SK-N-SH treated with all-trans-retinoic acid at 6 μM for 48 hours (cell line): ENCODE measurements at regions not wholly inside any gene's neighbourhood (a gene's known extent, or its start where the extent isn't known, plus 50 kb on each side); places are given as distances from the start of the nearest gene placed in this dataset.

Experiments used
- ATAC-seq: fragments of 200-7000 bp; cut with Tn5 transposase; 3 replicates; pipeline ENCODE4 v1.9.1; 2020; ENCODE audit warnings: mild to moderate bottlenecking, moderate library complexity
- ARNTL ChIP-seq: fragments of 450-650 bp; formaldehyde crosslinking; IDR thresholded peaks from 2 replicates; pipeline ENCODE4 v1.5.0; 2020; ENCODE audit warnings: low read depth, mild to moderate bottlenecking, moderate library complexity, borderline replicate concordance
- BACH2 ChIP-seq: fragments of 250-450 bp; sonication (Bioruptor Pico); IDR thresholded peaks from 2 replicates; pipeline ENCODE4 v1.9.0; 2021; ENCODE audit warnings: mild to moderate bottlenecking, borderline replicate concordance
- ESRRG ChIP-seq: fragments of 250-450 bp; sonication (Bioruptor Pico); IDR thresholded peaks from 2 replicates; pipeline ENCODE4 v1.6.1; 2021; ENCODE audit warnings: mild to moderate bottlenecking
- GLIS3 ChIP-seq: fragments of 250-450 bp; sonication (Bioruptor Pico); IDR thresholded peaks from 2 replicates; pipeline ENCODE4 v1.5.0; 2020; ENCODE audit warnings: mild to moderate bottlenecking, moderate library complexity
- ISL1 ChIP-seq: fragments of 250-450 bp; sonication (Bioruptor Pico); IDR thresholded peaks from 2 replicates; pipeline ENCODE4 v2.1.2; 2022; ENCODE audit warnings: mild to moderate bottlenecking, moderate library complexity
- OSR1 ChIP-seq: fragments of 250-450 bp; sonication (Bioruptor Pico); IDR thresholded peaks from 2 replicates; pipeline ENCODE4 v1.8.0; 2022; ENCODE audit warnings: moderate library complexity, mild to moderate bottlenecking, inconsistent platforms
- RARB ChIP-seq: fragments of 250-450 bp; sonication (Bioruptor Pico); IDR thresholded peaks from 2 replicates; pipeline ENCODE4 v1.8.0; 2021; ENCODE audit warnings: mild to moderate bottlenecking, moderate library complexity
- SNAI2 ChIP-seq: fragments of 250-450 bp; sonication (Bioruptor Pico); IDR thresholded peaks from 2 replicates; pipeline ENCODE4 v1.5.0; 2020; ENCODE audit warnings: mild to moderate bottlenecking, moderate library complexity
- TOX ChIP-seq: fragments of 250-450 bp; sonication (Bioruptor Pico); IDR thresholded peaks from 2 replicates; pipeline ENCODE4 v1.8.0; 2021; ENCODE audit warnings: mild to moderate bottlenecking, moderate library complexity, borderline replicate concordance
- ZC3H10 ChIP-seq: fragments of 250-450 bp; sonication (Bioruptor Pico); IDR thresholded peaks from 2 replicates; pipeline ENCODE4 v1.5.1; 2021; ENCODE audit warnings: mild to moderate bottlenecking, moderate library complexity
- ZFP3 ChIP-seq: fragments of 250-450 bp; sonication (Bioruptor Pico); IDR thresholded peaks from 2 replicates; pipeline ENCODE4 v1.5.0; 2020; ENCODE audit warnings: mild to moderate bottlenecking, moderate library complexity
- ZFP30 ChIP-seq: fragments of 450-650 bp; formaldehyde crosslinking; IDR thresholded peaks from 2 replicates; pipeline ENCODE4 v1.5.0; 2022; ENCODE audit warnings: mild to moderate bottlenecking, moderate library complexity
- ZNF565 ChIP-seq: fragments of 450-650 bp; formaldehyde crosslinking; conservative IDR thresholded peaks from 2 replicates; pipeline ENCODE4 v1.5.0; 2020; ENCODE audit warnings: low read depth, mild to moderate bottlenecking, moderate library complexity
- ZNF70 ChIP-seq: fragments of 450-650 bp; formaldehyde crosslinking; IDR thresholded peaks from 2 replicates; pipeline ENCODE4 v1.5.0; 2020; ENCODE audit warnings: mild to moderate bottlenecking, moderate library complexity
- TF ChIP-seq, protein P1 (sequence below): fragments of 250-450 bp; sonication (Bioruptor Pico); IDR thresholded peaks from 2 replicates; pipeline ENCODE4 v1.8.0; 2021; ENCODE audit warnings: low read depth, mild to moderate bottlenecking, moderate library complexity, borderline replicate concordance
- TF ChIP-seq, protein P2 (sequence below): fragments of 250-450 bp; sonication (Bioruptor Pico); IDR thresholded peaks from 2 replicates; pipeline ENCODE4 v1.5.1; 2020; ENCODE audit warnings: low read depth, mild to moderate bottlenecking, moderate library complexity
- TF ChIP-seq, protein P3 (sequence below): fragments of 250-450 bp; sonication (Bioruptor Pico); IDR thresholded peaks from 2 replicates; pipeline ENCODE4 v1.5.1; 2021; ENCODE audit warnings: mild to moderate bottlenecking, moderate library complexity
- TF ChIP-seq, protein P4 (sequence below): fragments of 250-450 bp; sonication (Bioruptor Pico); IDR thresholded peaks from 2 replicates; pipeline ENCODE4 v1.5.0; 2020; ENCODE audit warnings: mild to moderate bottlenecking, moderate library complexity
- TF ChIP-seq, protein P5 (sequence below): fragments of 250-450 bp; sonication (Bioruptor Pico); IDR thresholded peaks from 2 replicates; pipeline ENCODE4 v1.8.0; 2020; ENCODE audit warnings: mild to moderate bottlenecking, moderate library complexity, borderline replicate concordance

DNA sequence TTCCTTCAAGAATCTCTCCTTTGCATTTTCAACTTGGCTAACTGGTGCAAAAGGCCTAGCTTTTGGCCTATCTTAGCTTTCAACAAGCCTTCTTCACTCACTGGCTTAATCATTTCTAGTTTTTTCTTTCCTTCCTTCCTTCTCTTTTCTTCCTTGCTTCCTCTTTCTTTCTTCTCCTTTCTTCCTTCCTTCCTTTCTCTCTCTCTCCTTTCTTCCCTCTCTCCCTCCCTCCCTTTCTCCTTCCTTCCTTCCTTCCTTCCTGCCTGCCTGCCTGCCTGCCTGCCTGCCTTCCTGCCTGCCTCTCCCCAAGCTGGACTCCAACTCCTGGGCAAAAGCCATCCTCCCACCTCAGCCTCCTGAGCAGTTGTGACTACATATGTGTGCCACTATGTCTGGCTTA, 176.2 kb upstream of the APCDD1 start (continued):
- TF ChIP-seq, protein P1, sequence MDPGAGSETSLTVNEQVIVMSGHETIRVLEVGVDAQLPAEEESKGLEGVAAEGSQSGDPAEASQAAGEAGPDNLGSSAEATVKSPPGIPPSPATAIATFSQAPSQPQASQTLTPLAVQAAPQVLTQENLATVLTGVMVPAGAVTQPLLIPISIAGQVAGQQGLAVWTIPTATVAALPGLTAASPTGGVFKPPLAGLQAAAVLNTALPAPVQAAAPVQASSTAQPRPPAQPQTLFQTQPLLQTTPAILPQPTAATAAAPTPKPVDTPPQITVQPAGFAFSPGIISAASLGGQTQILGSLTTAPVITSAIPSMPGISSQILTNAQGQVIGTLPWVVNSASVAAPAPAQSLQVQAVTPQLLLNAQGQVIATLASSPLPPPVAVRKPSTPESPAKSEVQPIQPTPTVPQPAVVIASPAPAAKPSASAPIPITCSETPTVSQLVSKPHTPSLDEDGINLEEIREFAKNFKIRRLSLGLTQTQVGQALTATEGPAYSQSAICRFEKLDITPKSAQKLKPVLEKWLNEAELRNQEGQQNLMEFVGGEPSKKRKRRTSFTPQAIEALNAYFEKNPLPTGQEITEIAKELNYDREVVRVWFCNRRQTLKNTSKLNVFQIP: no peak
- TF ChIP-seq BACH2 (CRISPR knock-in tag): no peak
- no peak for TF ChIP-seq ESRRG (CRISPR knock-in tag)
- TF ChIP-seq ZFP30 (CRISPR knock-in tag): no peak
- TF ChIP-seq ZC3H10: no peak
- no peak for TF ChIP-seq ISL1
- TF ChIP-seq, protein P2, sequence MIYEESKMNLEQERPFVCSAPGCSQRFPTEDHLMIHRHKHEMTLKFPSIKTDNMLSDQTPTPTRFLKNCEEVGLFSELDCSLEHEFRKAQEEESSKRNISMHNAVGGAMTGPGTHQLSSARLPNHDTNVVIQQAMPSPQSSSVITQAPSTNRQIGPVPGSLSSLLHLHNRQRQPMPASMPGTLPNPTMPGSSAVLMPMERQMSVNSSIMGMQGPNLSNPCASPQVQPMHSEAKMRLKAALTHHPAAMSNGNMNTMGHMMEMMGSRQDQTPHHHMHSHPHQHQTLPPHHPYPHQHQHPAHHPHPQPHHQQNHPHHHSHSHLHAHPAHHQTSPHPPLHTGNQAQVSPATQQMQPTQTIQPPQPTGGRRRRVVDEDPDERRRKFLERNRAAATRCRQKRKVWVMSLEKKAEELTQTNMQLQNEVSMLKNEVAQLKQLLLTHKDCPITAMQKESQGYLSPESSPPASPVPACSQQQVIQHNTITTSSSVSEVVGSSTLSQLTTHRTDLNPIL (CRISPR knock-in tag): no peak
- TF ChIP-seq SNAI2: no peak
- no peak for TF ChIP-seq TOX
- no peak for TF ChIP-seq OSR1
- no peak for TF ChIP-seq ZNF70
- no peak for TF ChIP-seq ZNF565 (CRISPR knock-in tag)
- TF ChIP-seq, all 23 proteins: peak for 0

DNA sequence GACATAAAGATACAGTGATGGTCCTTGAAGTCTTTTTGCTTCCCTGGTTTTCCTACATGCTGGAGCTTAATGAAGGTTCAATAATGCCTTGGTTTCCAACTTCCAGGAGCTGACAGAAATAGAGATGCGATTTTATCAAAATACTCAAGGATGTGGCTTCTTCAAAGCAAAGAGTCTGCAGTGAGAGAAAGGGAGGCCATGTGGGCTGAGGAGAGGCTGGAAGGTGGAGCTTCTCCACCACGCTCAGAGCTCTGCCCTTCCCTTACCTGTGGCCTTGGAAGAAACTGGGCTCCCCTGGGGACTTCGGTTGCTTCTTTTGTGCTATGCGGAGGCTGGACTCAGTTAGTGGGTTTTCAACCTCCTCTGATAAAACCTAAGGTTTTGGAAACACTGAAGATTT, 175.0 kb upstream of the APCDD1 start:
- TF ChIP-seq ZNF70 (no peak), BACH2 (CRISPR knock-in tag) (no peak), ZFP30 (CRISPR knock-in tag) (no peak), RARB (CRISPR knock-in tag) (no peak), TOX (no peak), ZFP3 (CRISPR knock-in tag) (no peak), ARNTL (no peak), OSR1 (no peak), ZC3H10 (no peak), GLIS3 (CRISPR knock-in tag) (no peak), SNAI2 (no peak), ZNF565 (CRISPR knock-in tag) (no peak)
- TF ChIP-seq, protein P1: no peak
- TF ChIP-seq, protein P3, sequence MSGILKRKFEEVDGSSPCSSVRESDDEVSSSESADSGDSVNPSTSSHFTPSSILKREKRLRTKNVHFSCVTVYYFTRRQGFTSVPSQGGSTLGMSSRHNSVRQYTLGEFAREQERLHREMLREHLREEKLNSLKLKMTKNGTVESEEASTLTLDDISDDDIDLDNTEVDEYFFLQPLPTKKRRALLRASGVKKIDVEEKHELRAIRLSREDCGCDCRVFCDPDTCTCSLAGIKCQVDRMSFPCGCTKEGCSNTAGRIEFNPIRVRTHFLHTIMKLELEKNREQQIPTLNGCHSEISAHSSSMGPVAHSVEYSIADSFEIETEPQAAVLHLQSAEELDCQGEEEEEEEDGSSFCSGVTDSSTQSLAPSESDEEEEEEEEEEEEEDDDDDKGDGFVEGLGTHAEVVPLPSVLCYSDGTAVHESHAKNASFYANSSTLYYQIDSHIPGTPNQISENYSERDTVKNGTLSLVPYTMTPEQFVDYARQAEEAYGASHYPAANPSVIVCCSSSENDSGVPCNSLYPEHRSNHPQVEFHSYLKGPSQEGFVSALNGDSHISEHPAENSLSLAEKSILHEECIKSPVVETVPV (CRISPR knock-in tag): no peak
- TF ChIP-seq, protein P4, sequence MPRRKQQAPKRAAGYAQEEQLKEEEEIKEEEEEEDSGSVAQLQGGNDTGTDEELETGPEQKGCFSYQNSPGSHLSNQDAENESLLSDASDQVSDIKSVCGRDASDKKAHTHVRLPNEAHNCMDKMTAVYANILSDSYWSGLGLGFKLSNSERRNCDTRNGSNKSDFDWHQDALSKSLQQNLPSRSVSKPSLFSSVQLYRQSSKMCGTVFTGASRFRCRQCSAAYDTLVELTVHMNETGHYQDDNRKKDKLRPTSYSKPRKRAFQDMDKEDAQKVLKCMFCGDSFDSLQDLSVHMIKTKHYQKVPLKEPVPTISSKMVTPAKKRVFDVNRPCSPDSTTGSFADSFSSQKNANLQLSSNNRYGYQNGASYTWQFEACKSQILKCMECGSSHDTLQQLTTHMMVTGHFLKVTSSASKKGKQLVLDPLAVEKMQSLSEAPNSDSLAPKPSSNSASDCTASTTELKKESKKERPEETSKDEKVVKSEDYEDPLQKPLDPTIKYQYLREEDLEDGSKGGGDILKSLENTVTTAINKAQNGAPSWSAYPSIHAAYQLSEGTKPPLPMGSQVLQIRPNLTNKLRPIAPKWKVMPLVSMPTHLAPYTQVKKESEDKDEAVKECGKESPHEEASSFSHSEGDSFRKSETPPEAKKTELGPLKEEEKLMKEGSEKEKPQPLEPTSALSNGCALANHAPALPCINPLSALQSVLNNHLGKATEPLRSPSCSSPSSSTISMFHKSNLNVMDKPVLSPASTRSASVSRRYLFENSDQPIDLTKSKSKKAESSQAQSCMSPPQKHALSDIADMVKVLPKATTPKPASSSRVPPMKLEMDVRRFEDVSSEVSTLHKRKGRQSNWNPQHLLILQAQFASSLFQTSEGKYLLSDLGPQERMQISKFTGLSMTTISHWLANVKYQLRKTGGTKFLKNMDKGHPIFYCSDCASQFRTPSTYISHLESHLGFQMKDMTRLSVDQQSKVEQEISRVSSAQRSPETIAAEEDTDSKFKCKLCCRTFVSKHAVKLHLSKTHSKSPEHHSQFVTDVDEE (CRISPR knock-in tag): no peak
- TF ChIP-seq, protein P2 (CRISPR knock-in tag): no peak
- TF ChIP-seq, protein P5, sequence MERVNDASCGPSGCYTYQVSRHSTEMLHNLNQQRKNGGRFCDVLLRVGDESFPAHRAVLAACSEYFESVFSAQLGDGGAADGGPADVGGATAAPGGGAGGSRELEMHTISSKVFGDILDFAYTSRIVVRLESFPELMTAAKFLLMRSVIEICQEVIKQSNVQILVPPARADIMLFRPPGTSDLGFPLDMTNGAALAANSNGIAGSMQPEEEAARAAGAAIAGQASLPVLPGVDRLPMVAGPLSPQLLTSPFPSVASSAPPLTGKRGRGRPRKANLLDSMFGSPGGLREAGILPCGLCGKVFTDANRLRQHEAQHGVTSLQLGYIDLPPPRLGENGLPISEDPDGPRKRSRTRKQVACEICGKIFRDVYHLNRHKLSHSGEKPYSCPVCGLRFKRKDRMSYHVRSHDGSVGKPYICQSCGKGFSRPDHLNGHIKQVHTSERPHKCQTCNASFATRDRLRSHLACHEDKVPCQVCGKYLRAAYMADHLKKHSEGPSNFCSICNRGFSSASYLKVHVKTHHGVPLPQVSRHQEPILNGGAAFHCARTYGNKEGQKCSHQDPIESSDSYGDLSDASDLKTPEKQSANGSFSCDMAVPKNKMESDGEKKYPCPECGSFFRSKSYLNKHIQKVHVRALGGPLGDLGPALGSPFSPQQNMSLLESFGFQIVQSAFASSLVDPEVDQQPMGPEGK: no peak
- ATAC-seq: no peak
